EL (cell line): ENCODE measurements at regions not wholly inside any gene's neighbourhood (a gene's known extent, or its start where the extent isn't known, plus 50 kb on each side); places are given as distances from the start of the nearest gene placed in this dataset.

Experiments
- DNase-seq: peaks from one replicate; pipeline ENCODE4 v3.0.0-alpha.2; 2016

GRCh38 chr2:23286758-23287704, 97.9 kb upstream of the KLHL29 start:
- DNase-seq = peak; percentile 82

- DNase-seq = no peak
Measured at GRCh38 chr2:23289671-23290070, 95.3 kb upstream of the KLHL29 start.

- DNase-seq = no peak
Measured at GRCh38 chr2:23291239-23291638, 93.7 kb upstream of the KLHL29 start.

- no peak for DNase-seq
Measured at GRCh38 chr2:23292024-23292423, 93.0 kb upstream of the KLHL29 start.

GRCh38 chr2:23293063-23293462, 91.9 kb upstream of the KLHL29 start:
- DNase-seq = peak; percentile 42

- no peak for DNase-seq
Measured at GRCh38 chr2:23293731-23294130, 91.2 kb upstream of the KLHL29 start.

GRCh38 chr2:23294238-23294637, 90.7 kb upstream of the KLHL29 start:
- DNase-seq = no peak

- DNase-seq = no peak
Measured at GRCh38 chr2:23296691-23297090, 88.3 kb upstream of the KLHL29 start.

GRCh38 chr2:23297112-23297511, 87.9 kb upstream of the KLHL29 start:
- DNase-seq = no peak

- DNase-seq = no peak
Measured at GRCh38 chr2:23298551-23298950, 86.4 kb upstream of the KLHL29 start.

- DNase-seq = no peak
Measured at GRCh38 chr2:23299476-23300195, 85.3 kb upstream of the KLHL29 start.

GRCh38 chr2:23301136-23301535, 83.8 kb upstream of the KLHL29 start:
- peak; percentile 49 for DNase-seq

GRCh38 chr2:23302591-23302990, 82.4 kb upstream of the KLHL29 start:
- DNase-seq = no peak

GRCh38 chr2:23306401-23306800, 78.6 kb upstream of the KLHL29 start:
- DNase-seq = no peak

GRCh38 chr2:23311186-23311585, 73.8 kb upstream of the KLHL29 start:
- DNase-seq = no peak

GRCh38 chr2:23312996-23313606, 71.9 kb upstream of the KLHL29 start:
- peak; percentile 26 for DNase-seq

- DNase-seq = no peak
Measured at GRCh38 chr2:23314687-23315086, 70.3 kb upstream of the KLHL29 start.

- no peak for DNase-seq
Measured at GRCh38 chr2:23320058-23320457, 64.9 kb upstream of the KLHL29 start.

- no peak for DNase-seq
Measured at GRCh38 chr2:23321751-23322150, 63.2 kb upstream of the KLHL29 start.

- no peak for DNase-seq
Measured at GRCh38 chr2:23322567-23323197, 62.3 kb upstream of the KLHL29 start.

GRCh38 chr2:23323198-23323916, 61.6 kb upstream of the KLHL29 start:
- no peak for DNase-seq

- DNase-seq = no peak
Measured at GRCh38 chr2:23323917-23324680, 60.9 kb upstream of the KLHL29 start.
